Esophagus squamous epithelium (tissue), 5 donors: ENCODE measurements at regions not wholly inside any gene's neighbourhood (a gene's known extent, or its start where the extent isn't known, plus 50 kb on each side); places are given as distances from the start of the nearest gene placed in this dataset.

Experiments used
- DNase-seq: peaks from one replicate; lab custom pipeline; 2025; lab: John Stamatoyannopoulos, UW
- H3K27ac ChIP-seq, 4 donors: fragments of 200-600 bp; sonication (generic); one replicate each; pipeline ENCODE4 v1.5.1; 2016 to 2019; ENCODE audit warnings: mild to moderate bottlenecking in 1 of 4
- H3K27me3 ChIP-seq, 4 donors: fragments of 200-600 bp; sonication (generic); 1 replicate in 3 of 4; 2 replicates in 1 of 4; pipeline versions ENCODE4 v1.5.1 to v1.6.0; 2017 to 2021; ENCODE audit warnings: antibody characterized with exemption in 1 of 4
- H3K36me3 ChIP-seq, 3 donors: fragments of 200-600 bp; sonication (generic); one replicate each; pipeline ENCODE4 v1.5.1; 2016 to 2019
- H3K4me1 ChIP-seq, 3 donors: fragments of 200-600 bp; sonication (generic); one replicate each; pipeline ENCODE4 v1.5.1; 2017 to 2019
- H3K4me3 ChIP-seq, 4 donors: fragments of 200-600 bp; sonication (generic); 1 replicate in 3 of 4; 2 replicates in 1 of 4; pipeline ENCODE4 v1.5.1; 2016 to 2019; ENCODE audit warnings: mild to moderate bottlenecking in 2 of 4, moderate library complexity in 1 of 4
- H3K9me3 ChIP-seq, 3 donors: fragments of 200-600 bp; sonication (generic); one replicate each; pipeline ENCODE4 v1.5.1; 2016 to 2019
- CTCF ChIP-seq, 6 experiments: fragments of 450-650 bp in 4 of 6; fragments of 200-600 bp in 2 of 6; sonication (generic) in 2 of 6; IDR thresholded peaks; one replicate each; pipeline ENCODE4 v1.5.1; 2016 to 2019; ENCODE audit warnings: antibody characterized with exemption in 6 of 6, mild to moderate bottlenecking in 4 of 6, moderate library complexity in 4 of 6
- POLR2A ChIP-seq, 4 donors: fragments of 450-650 bp; IDR thresholded peaks; one replicate each; pipeline ENCODE4 v1.6.1; 2017; ENCODE audit warnings: antibody characterized with exemption in 4 of 4, mild to moderate bottlenecking in 4 of 4, moderate library complexity in 3 of 4
- WGBS, 2 donors: methylation state at CpG; one replicate each; pipeline ENCODE4 v1.1.5; 2018; 5-methylcytosine and 5-hydroxymethylcytosine counted together
- intact Hi-C: fragments of 100-400 bp; cut with DNase I; formaldehyde crosslinking; loops from one replicate; pipeline ENCODE4 v1.15.0; 2022
- donor health status: DM: yes; HTN: yes; CAD: no.

GRCh38 chr4:17174751-17175150 lies 276.3 kb upstream of the LDB2 start:
- no peaks in the 10 kb centered on the region for H3K4me1 ChIP-seq
- no peaks in the 10 kb centered on the region for H3K27me3 ChIP-seq
- no peak for DNase-seq
- no peaks in the 10 kb centered on the region for H3K36me3 ChIP-seq
- intact Hi-C loops = no loop called here
- no peaks in the 10 kb centered on the region for H3K9me3 ChIP-seq
- no peak for TF ChIP-seq CTCF (IDR thresholded peaks at IDR 0.05)
- no peak for TF ChIP-seq POLR2A (IDR thresholded peaks at IDR 0.05)
- H3K27ac ChIP-seq = no peak overlapping the region
- no peak overlapping the region for H3K4me3 ChIP-seq

- 83 to 88% methylated on average over 5 of the region's 5 CpGs for WGBS, 2 donors
- DNase-seq = no peak
- TF ChIP-seq POLR2A (IDR thresholded peaks at IDR 0.05) = no peak
- peak in 1 of 6 experiments; percentile 24 for TF ChIP-seq CTCF (IDR thresholded peaks at IDR 0.05)
These were observed 274.9 kb upstream of the LDB2 start for GRCh38 chr4:17173300-17173699.

GRCh38 chr4:17170131-17170530 lies 271.7 kb upstream of the LDB2 start:
- Histone ChIP-seq H3K27ac (no peak overlapping the region), H3K4me1 (peaks cover 0 to 5% (median 4%) of the 10 kb centered on the region in 3 donors), H3K4me3 (no peak overlapping the region), H3K27me3 (no peaks in the 10 kb centered on the region), H3K36me3 (no peaks in the 10 kb centered on the region), H3K9me3 (no peaks in the 10 kb centered on the region)
- 58 to 67% methylated on average over 2 of the region's 2 CpGs for WGBS, 2 donors
- no peak for DNase-seq
- TF ChIP-seq CTCF (IDR thresholded peaks at IDR 0.05) (no peak), POLR2A (IDR thresholded peaks at IDR 0.05) (no peak)
- intact Hi-C loops = no loop called here

More at GRCh38 chr4:17173300-17173699, 274.9 kb upstream of the LDB2 start:
- H3K36me3 ChIP-seq = no peaks in the 10 kb centered on the region
- no peak overlapping the region for H3K27ac ChIP-seq
- no peaks in the 10 kb centered on the region for H3K27me3 ChIP-seq
- intact Hi-C loops = no loop called here
- no peak overlapping the region for H3K4me3 ChIP-seq
- peaks cover 0 to 5% (median 4%) of the 10 kb centered on the region in 3 donors for H3K4me1 ChIP-seq
- no peaks in the 10 kb centered on the region for H3K9me3 ChIP-seq

- Histone ChIP-seq H3K4me3 (no peak overlapping the region), H3K36me3 (no peaks in the 10 kb centered on the region), H3K9me3 (no peaks in the 10 kb centered on the region), H3K4me1 (peaks cover 0 to 5% (median 4%) of the 10 kb centered on the region in 3 donors), H3K27ac (no peak overlapping the region), H3K27me3 (no peaks in the 10 kb centered on the region)
- WGBS, 2 donors = 77 to 95% methylated on average over 1 of the region's 1 CpG
- no peak for DNase-seq
- TF ChIP-seq POLR2A (IDR thresholded peaks at IDR 0.05) (no peak), CTCF (IDR thresholded peaks at IDR 0.05) (no peak)
- intact Hi-C loops = no loop called here
These were observed 271.3 kb upstream of the LDB2 start for GRCh38 chr4:17169699-17170098.

- no peaks in the 10 kb centered on the region for H3K27me3 ChIP-seq
- peaks cover 0 to 5% (median 4%) of the 10 kb centered on the region in 3 donors for H3K4me1 ChIP-seq
- WGBS, 2 donors = 50% methylated on average over 1 of the region's 1 CpG
- H3K4me3 ChIP-seq = no peak overlapping the region
- DNase-seq = no peak
- intact Hi-C loops = no loop called here
- TF ChIP-seq CTCF (IDR thresholded peaks at IDR 0.05) (no peak), POLR2A (IDR thresholded peaks at IDR 0.05) (no peak)
- H3K27ac ChIP-seq = no peak overlapping the region
- no peaks in the 10 kb centered on the region for H3K36me3 ChIP-seq
- H3K9me3 ChIP-seq = no peaks in the 10 kb centered on the region
These were observed 270.1 kb upstream of the LDB2 start for GRCh38 chr4:17168571-17168970.
